Astrocyte of the spinal cord (primary cell): ENCODE measurements at regions not wholly inside any gene's neighbourhood (a gene's known extent, or its start where the extent isn't known, plus 50 kb on each side); places are given as distances from the start of the nearest gene placed in this dataset.
"Not testable (repeated sequence)": the region's sequence is repeated elsewhere in the genome, so short reads cannot be mapped to it uniquely, and the experiment has no call there.

Experiments
- DNase-seq: peaks from one replicate; pipeline ENCODE4 v3.0.0; 2011; ENCODE audit warnings: low read depth, low spot score
- H3K4me3 ChIP-seq: 2 replicates; pipeline ENCODE4 v1.5.1; 2011; ENCODE audit warnings: low read depth, mild to moderate bottlenecking, low read length, moderate library complexity
- in situ Hi-C: cut with HindIII; loops from 2 replicates; pipeline ENCODE4 v1.10.0; 2017; ENCODE audit warnings: low sequenced_read_pairs

GRCh38 chr9:67212073-67212472, 219.7 kb upstream of the SPATA31A3 start:
- in situ Hi-C loops, H3K4me3 ChIP-seq, DNase-seq: not testable (repeated sequence)

GRCh38 chr9:67210842-67211241, 218.5 kb upstream of the SPATA31A3 start:
- DNase-seq, in situ Hi-C loops, H3K4me3 ChIP-seq: not testable (repeated sequence)

DNA sequence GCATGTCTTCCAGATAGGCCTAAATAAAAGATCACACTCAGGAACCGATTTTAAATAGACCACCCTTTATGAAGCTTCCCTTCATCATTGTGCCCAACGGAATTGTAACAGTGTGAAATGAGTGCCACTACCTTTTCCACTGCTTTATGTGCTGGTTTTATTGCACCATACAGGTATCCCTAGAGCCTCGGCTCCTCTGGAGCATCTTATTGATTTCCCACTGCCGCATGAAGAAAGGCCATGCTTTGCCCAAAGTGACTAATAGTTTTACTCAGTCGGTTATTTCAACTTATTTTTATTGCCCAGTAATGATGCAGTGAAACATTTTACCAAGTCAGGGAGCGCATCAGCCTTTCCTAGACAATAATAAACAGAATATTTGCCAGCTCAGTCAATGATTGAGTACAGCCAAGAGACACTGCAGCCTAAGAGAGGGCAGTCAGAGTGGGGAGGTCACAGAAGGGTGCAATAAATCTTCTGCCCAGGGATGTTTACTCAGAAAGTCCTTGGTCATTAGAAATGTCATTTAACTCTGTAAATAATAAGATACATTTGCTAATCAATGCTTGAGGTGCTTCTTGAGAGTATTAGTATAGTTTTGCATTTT, 216.6 kb upstream of the SPATA31A3 start:
- DNase-seq, in situ Hi-C loops, H3K4me3 ChIP-seq: not testable (repeated sequence)

DNA sequence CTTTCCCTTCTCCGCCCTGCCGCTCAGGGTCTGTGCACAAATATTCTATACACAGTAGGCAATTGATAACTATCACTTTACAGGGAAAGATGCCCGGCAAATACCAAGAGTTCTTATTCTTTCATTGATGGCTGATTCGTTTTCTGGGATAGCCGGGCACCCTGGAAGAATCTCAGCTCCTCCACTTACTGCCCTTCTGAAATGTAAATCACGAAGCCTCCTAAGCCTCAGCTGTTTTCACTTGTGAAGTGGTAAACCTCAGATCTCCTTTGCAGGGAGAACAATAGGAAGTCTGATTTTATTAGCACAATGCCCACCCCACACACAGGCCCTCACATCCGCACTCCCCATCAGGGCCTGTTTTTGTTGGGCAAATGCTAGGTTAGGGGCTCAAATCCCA, 203.8 kb upstream of the SPATA31A3 start:
- DNase-seq, in situ Hi-C loops, H3K4me3 ChIP-seq: not testable (repeated sequence)

- DNase-seq, H3K4me3 ChIP-seq, in situ Hi-C loops: not testable (repeated sequence)
These were observed 203.0 kb upstream of the SPATA31A3 start for GRCh38 chr9:67195357-67195756.

DNA sequence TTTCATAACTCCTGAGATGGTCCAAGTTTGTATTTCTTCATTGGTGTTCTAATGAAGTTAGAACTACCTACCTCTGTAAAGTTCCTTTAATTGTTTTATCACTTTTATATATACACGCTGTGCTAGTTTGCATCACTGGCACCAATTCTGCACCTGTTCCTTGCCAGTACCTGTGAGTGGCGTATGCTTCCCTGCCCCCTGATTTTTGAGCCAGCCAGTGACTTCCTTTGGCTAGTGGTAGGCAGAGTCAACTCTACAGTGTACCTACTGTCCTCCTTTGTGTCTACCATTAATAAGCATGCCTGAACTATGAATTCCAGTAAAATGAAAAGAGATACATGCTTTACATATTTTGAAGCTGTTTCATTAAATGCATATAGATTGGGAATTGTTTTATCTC, 186.8 kb upstream of the SPATA31A3 start:
- H3K4me3 ChIP-seq, in situ Hi-C loops, DNase-seq: not testable (repeated sequence)

DNA sequence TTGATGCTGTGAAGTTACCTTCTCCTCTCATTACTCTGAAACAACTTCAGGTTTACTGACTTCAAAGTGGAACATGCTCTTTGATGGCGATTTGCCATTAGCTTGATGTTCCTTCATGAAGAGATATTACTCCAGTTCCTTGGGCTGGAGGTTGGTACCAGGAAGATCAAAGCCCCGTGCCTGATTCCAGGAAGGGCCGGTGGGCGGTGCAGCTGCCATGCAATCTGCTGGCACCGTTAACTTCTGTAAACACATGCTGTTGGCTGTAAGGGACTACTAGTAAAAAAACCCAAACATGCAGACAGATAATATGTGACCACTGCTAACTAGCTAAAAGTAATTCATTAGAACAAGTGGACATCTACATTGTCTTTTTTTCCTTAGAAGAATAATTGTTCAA, 182.8 kb upstream of the SPATA31A3 start:
- H3K4me3 ChIP-seq, in situ Hi-C loops, DNase-seq: not testable (repeated sequence)

- in situ Hi-C loops, H3K4me3 ChIP-seq, DNase-seq: not testable (repeated sequence)
These were observed 179.4 kb upstream of the SPATA31A3 start for GRCh38 chr9:67171721-67172120.

- in situ Hi-C loops, H3K4me3 ChIP-seq, DNase-seq: not testable (repeated sequence)
These were observed 176.3 kb upstream of the SPATA31A3 start for GRCh38 chr9:67168530-67169157.

- H3K4me3 ChIP-seq, in situ Hi-C loops, DNase-seq: not testable (repeated sequence)
These were observed 174.0 kb upstream of the SPATA31A3 start for GRCh38 chr9:67166335-67166734.

GRCh38 chr9:67162827-67163226, 170.5 kb upstream of the SPATA31A3 start:
- in situ Hi-C loops, H3K4me3 ChIP-seq, DNase-seq: not testable (repeated sequence)

DNA sequence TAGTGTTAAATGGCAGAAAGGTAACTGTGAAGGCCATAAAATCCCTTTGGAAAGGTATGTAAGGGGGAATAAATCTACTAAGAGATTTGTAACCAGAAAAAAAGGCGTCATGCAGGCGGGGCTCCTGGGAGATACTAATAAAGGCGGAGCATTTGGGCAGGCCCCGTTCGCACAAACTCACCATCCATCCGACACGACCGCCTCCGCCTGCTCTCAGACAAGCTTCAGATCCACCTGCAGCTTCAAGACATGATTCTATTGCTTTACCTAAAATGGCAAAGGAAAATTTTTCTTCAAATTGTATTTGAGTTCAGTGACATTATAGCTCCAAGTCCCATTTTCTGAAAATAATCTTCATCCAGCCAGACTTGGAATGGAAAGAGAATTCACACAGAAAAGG, 162.9 kb upstream of the SPATA31A3 start:
- in situ Hi-C loops, H3K4me3 ChIP-seq, DNase-seq: not testable (repeated sequence)

DNA sequence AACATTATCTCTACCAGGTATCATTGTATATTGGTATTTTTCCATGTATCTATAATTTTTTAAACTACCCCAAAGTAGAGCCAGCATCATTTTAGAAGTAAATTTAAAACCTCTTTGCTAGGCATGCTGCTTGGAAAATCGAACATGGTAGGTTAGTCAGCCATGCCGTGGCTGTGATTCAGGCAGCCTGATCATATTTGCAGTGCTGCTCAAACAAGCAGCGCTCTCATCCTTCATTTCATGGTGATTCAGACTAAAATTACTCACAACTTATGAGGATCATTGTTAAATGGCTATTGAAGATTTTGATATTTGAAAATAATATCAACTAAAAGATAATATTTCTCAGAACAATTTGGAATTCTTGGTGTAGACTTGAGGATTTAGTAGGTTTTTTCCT, 161.2 kb upstream of the SPATA31A3 start:
- in situ Hi-C loops, DNase-seq, H3K4me3 ChIP-seq: not testable (repeated sequence)

DNA sequence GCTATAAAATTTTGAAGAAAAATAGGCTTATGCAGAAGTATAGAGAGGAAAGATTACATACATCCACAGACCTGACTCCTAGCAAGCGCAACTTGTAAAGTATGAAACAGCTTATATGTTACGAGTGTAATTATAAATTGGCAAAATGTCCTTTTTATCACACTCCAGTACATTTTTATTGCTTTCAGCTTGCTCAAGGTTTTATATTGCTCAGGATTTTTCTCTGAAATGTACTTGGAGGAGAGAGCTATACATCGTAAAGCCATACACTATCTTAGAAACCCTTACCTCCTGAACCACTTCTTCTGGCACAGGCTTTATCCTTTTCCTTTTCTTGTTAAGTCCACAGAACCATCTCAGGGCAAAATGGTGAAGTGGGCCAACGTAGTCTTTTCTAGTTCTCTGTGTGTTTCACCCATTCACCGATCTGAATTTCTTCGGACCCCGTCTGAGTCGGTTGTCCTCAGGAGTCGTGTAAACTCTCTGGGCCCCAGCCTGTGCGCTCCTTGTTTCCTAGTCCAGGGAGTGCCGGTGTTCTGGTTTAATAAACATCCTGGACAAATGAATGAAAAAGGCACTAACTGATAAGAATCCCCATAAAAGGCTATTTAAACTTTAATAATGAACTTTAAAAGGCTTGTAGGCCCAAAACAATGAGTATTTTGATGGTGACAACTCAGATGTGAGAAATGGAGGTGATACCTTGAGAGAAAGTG, 150.2 kb upstream of the SPATA31A3 start:
- H3K4me3 ChIP-seq, in situ Hi-C loops, DNase-seq: not testable (repeated sequence)

GRCh38 chr9:67136376-67136775, 144.0 kb upstream of the SPATA31A3 start:
- DNase-seq, in situ Hi-C loops, H3K4me3 ChIP-seq: not testable (repeated sequence)

GRCh38 chr9:67133124-67133523, 140.8 kb upstream of the SPATA31A3 start:
- in situ Hi-C loops, H3K4me3 ChIP-seq, DNase-seq: not testable (repeated sequence)

DNA sequence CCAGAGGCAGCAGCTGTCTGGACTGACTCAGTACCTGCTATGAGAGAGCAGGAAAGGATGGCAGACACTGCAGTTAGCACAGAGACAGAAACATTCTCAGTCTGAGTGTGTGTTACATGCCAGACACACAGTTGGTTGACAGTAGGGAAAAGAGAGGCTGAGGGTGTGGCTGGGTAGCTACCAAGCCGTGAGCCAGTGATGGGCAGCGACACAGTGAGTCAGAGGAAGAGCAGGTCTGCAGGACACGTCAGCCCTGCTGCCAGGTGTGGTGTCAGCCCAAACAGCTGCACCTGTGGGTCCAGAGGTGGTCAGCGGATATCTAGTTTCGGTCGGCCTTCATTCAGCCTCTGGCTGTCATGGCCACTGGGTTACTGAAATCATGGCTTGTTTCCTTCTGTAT, 124.4 kb upstream of the SPATA31A3 start:
- H3K4me3 ChIP-seq, in situ Hi-C loops, DNase-seq: not testable (repeated sequence)

DNA sequence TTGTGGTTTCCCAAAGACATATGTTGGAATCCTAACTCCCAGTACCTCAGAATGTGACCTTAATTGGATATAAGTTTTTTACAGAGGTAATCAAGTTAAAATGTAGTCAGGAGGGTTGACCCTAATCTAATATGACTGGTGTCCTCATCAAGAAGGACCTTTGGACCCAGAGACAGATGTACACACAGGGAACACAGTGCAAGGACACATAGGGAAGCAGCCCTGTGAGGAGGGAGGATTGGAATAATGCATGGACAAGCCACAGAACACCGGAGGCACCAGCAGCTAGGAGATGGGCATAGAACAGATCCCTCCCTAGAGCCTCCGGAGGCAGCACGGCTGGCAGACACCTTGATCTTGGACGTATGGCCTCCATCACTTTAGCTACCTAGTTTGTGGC, 119.8 kb upstream of the SPATA31A3 start:
- in situ Hi-C loops, H3K4me3 ChIP-seq, DNase-seq: not testable (repeated sequence)
